GM21723 (cell line): ENCODE measurements at regions not wholly inside any gene's neighbourhood (a gene's known extent, or its start where the extent isn't known, plus 50 kb on each side); places are given as distances from the start of the nearest gene placed in this dataset.

Experiments
- ATAC-seq: cut with Tn5 transposase; IDR thresholded peaks from one replicate; pipeline ENCODE4 v1.9.1; 2021; ENCODE audit warnings: mild to moderate bottlenecking, moderate library complexity; ENCODE audit not compliant: unreplicated experiment

GRCh38 chr7:10083766-10084165 lies 889.9 kb upstream of the PHF14 start:
- ATAC-seq, result no peak

GRCh38 chr7:10085231-10085630 lies 888.4 kb upstream of the PHF14 start:
- ATAC-seq, result no peak

GRCh38 chr7:10100572-10100971 lies 873.1 kb upstream of the PHF14 start:
- no peak for ATAC-seq

- ATAC-seq, result no peak
Observed at GRCh38 chr7:10101351-10101750, 872.3 kb upstream of the PHF14 start.

GRCh38 chr7:10104292-10104691 lies 869.4 kb upstream of the PHF14 start:
- ATAC-seq, result no peak

GRCh38 chr7:10106609-10107008 lies 867.1 kb upstream of the PHF14 start:
- ATAC-seq, result no peak

- no peak for ATAC-seq
Observed at GRCh38 chr7:10116511-10116910, 857.2 kb upstream of the PHF14 start.

- ATAC-seq, result no peak
Observed at GRCh38 chr7:10117815-10118214, 855.9 kb upstream of the PHF14 start.

GRCh38 chr7:10120936-10121335 lies 852.7 kb upstream of the PHF14 start:
- no peak for ATAC-seq

- no peak for ATAC-seq
Observed at GRCh38 chr7:10121631-10122030, 852.0 kb upstream of the PHF14 start.

- no peak for ATAC-seq
Observed at GRCh38 chr7:10122551-10123100, 851.0 kb upstream of the PHF14 start.

GRCh38 chr7:10128748-10129147 lies 844.9 kb upstream of the PHF14 start:
- no peak for ATAC-seq

GRCh38 chr7:10138087-10138854 lies 835.4 kb upstream of the PHF14 start:
- ATAC-seq, result no peak

- no peak for ATAC-seq
Observed at GRCh38 chr7:10146271-10146670, 827.4 kb upstream of the PHF14 start.

GRCh38 chr7:10156972-10157371 lies 816.7 kb upstream of the PHF14 start:
- no peak for ATAC-seq

- ATAC-seq, result no peak
Observed at GRCh38 chr7:10181996-10182395, 791.7 kb upstream of the PHF14 start.

GRCh38 chr7:10192074-10192473 lies 781.6 kb upstream of the PHF14 start:
- ATAC-seq, result no peak

- no peak for ATAC-seq
Observed at GRCh38 chr7:10205696-10206095, 768.0 kb upstream of the PHF14 start.

GRCh38 chr7:10210000-10210399 lies 763.7 kb upstream of the PHF14 start:
- no peak for ATAC-seq

- ATAC-seq, result no peak
Observed at GRCh38 chr7:10211016-10211415, 762.7 kb upstream of the PHF14 start.

GRCh38 chr7:10211861-10212260 lies 761.8 kb upstream of the PHF14 start:
- no peak for ATAC-seq

- ATAC-seq, result no peak
Observed at GRCh38 chr7:10212649-10213048, 761.0 kb upstream of the PHF14 start.

- no peak for ATAC-seq
Observed at GRCh38 chr7:10216462-10216861, 757.2 kb upstream of the PHF14 start.
